ENCODE measurements at regions not wholly inside any gene's neighbourhood (a gene's known extent, or its start where the extent isn't known, plus 50 kb on each side); places are given as distances from the start of the nearest gene placed in this dataset.

DNA sequence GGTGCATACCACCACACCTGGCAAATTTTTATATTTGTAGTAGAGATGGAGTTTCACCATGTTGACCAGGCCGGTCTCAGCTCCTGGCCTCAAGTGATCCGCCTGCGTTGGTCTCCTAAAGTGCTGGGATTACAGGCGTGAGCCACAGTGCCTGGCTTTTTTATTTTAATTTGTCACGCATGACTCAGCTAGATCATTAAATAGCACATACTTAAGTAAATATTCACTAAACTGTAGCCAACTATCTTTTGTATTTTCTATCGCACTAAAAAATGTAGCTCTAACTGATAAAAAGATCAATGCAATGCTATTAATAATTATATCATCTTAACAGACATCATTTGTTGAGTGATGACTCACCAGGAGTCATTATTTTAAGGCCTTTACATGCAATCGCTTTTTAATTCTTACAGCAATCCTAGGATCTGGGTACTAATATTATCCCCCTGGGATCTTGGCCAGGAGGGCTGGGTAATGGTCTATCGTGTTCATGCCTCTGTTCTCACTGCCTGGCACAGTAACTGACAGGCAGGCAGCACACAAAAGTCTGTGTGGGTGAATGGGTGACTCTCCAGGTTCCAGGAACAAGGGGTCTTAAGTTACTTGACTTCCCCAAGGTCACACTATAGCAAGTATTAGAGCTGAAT, 693.5 kb upstream of the EEF2KMT start:
- Histone ChIP-seq H4K20me1 (ENCODE audit: control insufficient read depth, extremely low read depth, insufficient read depth, low read length) (no peaks in the 10 kb centered on the region), H2AFZ (ENCODE audit: control insufficient read depth, low read length) (no peak overlapping the region), H3K4me3 (ENCODE audit: control insufficient read depth in 2 of 3, extremely low read depth in 1 of 3, insufficient read depth in 2 of 3, low read depth in 1 of 3, low read length in 3 of 3) (no peak overlapping the region), H3K79me2 (ENCODE audit: control insufficient read depth, insufficient read depth, low read length) (no peaks in the 10 kb centered on the region), H3K9ac (ENCODE audit: control insufficient read depth, extremely low read depth, insufficient read depth, low read length) (no peak overlapping the region), H3K4me1 (ENCODE audit: control insufficient read depth, extremely low read depth, insufficient read depth, low read length) (no peaks in the 10 kb centered on the region), H3K36me3 (ENCODE audit: control insufficient read depth in 2 of 2, extremely low read depth in 1 of 2, insufficient read depth in 2 of 2, low read length in 2 of 2) (no peaks in the 10 kb centered on the region), H3K27me3 (ENCODE audit: control insufficient read depth, extremely low read depth, insufficient read depth, low read length) (no peaks in the 10 kb centered on the region), H3K4me2 (ENCODE audit: control insufficient read depth, extremely low read depth, insufficient read depth, low read depth, low read length) (no peak overlapping the region), H3K9me1 (ENCODE audit: control insufficient read depth, extremely low read depth, insufficient read depth, low read length) (no peaks in the 10 kb centered on the region), H3K27ac (ENCODE audit: control insufficient read depth, insufficient read depth, low read length) (no peak overlapping the region), H3K9me3 (ENCODE audit: control insufficient read depth, low read depth, low read length) (no peaks in the 10 kb centered on the region)
- FAIRE-seq = no peak
- dilution Hi-C loops (cut with MboI; ENCODE audit: extremely low pct_ligation_motif_present, low sequenced_read_pairs) = no loop called here
- TF ChIP-seq, protein P1, sequence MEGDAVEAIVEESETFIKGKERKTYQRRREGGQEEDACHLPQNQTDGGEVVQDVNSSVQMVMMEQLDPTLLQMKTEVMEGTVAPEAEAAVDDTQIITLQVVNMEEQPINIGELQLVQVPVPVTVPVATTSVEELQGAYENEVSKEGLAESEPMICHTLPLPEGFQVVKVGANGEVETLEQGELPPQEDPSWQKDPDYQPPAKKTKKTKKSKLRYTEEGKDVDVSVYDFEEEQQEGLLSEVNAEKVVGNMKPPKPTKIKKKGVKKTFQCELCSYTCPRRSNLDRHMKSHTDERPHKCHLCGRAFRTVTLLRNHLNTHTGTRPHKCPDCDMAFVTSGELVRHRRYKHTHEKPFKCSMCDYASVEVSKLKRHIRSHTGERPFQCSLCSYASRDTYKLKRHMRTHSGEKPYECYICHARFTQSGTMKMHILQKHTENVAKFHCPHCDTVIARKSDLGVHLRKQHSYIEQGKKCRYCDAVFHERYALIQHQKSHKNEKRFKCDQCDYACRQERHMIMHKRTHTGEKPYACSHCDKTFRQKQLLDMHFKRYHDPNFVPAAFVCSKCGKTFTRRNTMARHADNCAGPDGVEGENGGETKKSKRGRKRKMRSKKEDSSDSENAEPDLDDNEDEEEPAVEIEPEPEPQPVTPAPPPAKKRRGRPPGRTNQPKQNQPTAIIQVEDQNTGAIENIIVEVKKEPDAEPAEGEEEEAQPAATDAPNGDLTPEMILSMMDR (optimal IDR thresholded peaks at IDR 0.05 in 1 of 3, IDR thresholded peaks at IDR 0.05 in 1 of 3, conservative IDR thresholded peaks at IDR 0.05 in 1 of 3; ENCODE audit: extremely low read depth in 1 of 3, insufficient read depth in 2 of 3, low read length in 3 of 3) = no peak
- no peak for TF ChIP-seq EZH2 (IDR thresholded peaks at IDR 0.05; ENCODE audit: low read length)
- DNase-seq (ENCODE audit: low read depth, low spot score) = no peak

DNA sequence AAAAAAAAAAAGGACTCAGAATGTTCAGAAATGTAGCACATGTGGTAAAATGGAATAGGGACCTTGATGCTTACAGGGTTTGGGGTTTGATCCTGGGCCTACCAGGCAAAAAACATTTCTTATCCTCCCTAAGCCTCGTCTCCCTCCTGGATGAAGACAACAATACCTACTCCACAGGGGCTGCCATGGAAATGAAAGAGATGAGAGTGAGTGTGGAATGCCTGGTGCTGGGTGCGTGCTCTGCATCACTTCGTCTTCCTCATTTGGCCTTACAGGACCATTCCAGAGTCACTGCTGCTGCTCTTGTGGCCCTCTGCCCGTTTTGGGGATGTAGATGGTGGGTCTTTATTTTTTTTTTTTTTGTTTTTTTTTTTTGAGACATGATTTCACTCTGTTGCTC, 692.9 kb upstream of the EEF2KMT start:
- dilution Hi-C loops (cut with MboI; ENCODE audit: extremely low pct_ligation_motif_present, low sequenced_read_pairs) = no loop called here
- DNase-seq (ENCODE audit: low read depth, low spot score) (no peak), FAIRE-seq (no peak)
- Histone ChIP-seq H3K4me1 (ENCODE audit: control insufficient read depth, extremely low read depth, insufficient read depth, low read length) (no peaks in the 10 kb centered on the region), H3K9me3 (ENCODE audit: control insufficient read depth, low read depth, low read length) (no peaks in the 10 kb centered on the region), H3K36me3 (ENCODE audit: control insufficient read depth in 2 of 2, extremely low read depth in 1 of 2, insufficient read depth in 2 of 2, low read length in 2 of 2) (no peaks in the 10 kb centered on the region), H3K27me3 (ENCODE audit: control insufficient read depth, extremely low read depth, insufficient read depth, low read length) (no peaks in the 10 kb centered on the region), H3K4me2 (ENCODE audit: control insufficient read depth, extremely low read depth, insufficient read depth, low read depth, low read length) (no peak overlapping the region), H3K27ac (ENCODE audit: control insufficient read depth, insufficient read depth, low read length) (no peak overlapping the region), H3K9ac (ENCODE audit: control insufficient read depth, extremely low read depth, insufficient read depth, low read length) (no peak overlapping the region), H2AFZ (ENCODE audit: control insufficient read depth, low read length) (no peak overlapping the region), H3K79me2 (ENCODE audit: control insufficient read depth, insufficient read depth, low read length) (no peaks in the 10 kb centered on the region), H4K20me1 (ENCODE audit: control insufficient read depth, extremely low read depth, insufficient read depth, low read length) (no peaks in the 10 kb centered on the region), H3K9me1 (ENCODE audit: control insufficient read depth, extremely low read depth, insufficient read depth, low read length) (no peaks in the 10 kb centered on the region), H3K4me3 (ENCODE audit: control insufficient read depth in 2 of 3, extremely low read depth in 1 of 3, insufficient read depth in 2 of 3, low read depth in 1 of 3, low read length in 3 of 3) (no peak overlapping the region)
- no peak for TF ChIP-seq EZH2 (IDR thresholded peaks at IDR 0.05; ENCODE audit: low read length)
- TF ChIP-seq, protein P1 (optimal IDR thresholded peaks at IDR 0.05 in 1 of 3, IDR thresholded peaks at IDR 0.05 in 1 of 3, conservative IDR thresholded peaks at IDR 0.05 in 1 of 3; ENCODE audit: extremely low read depth in 1 of 3, insufficient read depth in 2 of 3, low read length in 3 of 3) = no peak

Data from keratinocyte (primary cell).